OCI-LY1 (cell line): ENCODE measurements at regions not wholly inside any gene's neighbourhood (a gene's known extent, or its start where the extent isn't known, plus 50 kb on each side); places are given as distances from the start of the nearest gene placed in this dataset.

Experiments
- EZH2 ChIP-seq: fragments of 200-600 bp; sonication (generic), shearing (Covaris generic); IDR thresholded peaks from 2 replicates; pipeline ENCODE4 v1.8.0; 2017; ENCODE audit warnings: borderline replicate concordance, mixed run types, mild to moderate bottlenecking, antibody characterized with exemption, low read length, moderate library complexity, mixed read lengths
- TF ChIP-seq, protein P1 (sequence below): fragments of 200-600 bp; sonication (generic), shearing (Covaris generic); IDR thresholded peaks from 2 replicates; pipeline ENCODE4 v1.5.1; 2017; ENCODE audit warnings: mild to moderate bottlenecking, antibody characterized with exemption, low read length, moderate library complexity, mixed read lengths

DNA sequence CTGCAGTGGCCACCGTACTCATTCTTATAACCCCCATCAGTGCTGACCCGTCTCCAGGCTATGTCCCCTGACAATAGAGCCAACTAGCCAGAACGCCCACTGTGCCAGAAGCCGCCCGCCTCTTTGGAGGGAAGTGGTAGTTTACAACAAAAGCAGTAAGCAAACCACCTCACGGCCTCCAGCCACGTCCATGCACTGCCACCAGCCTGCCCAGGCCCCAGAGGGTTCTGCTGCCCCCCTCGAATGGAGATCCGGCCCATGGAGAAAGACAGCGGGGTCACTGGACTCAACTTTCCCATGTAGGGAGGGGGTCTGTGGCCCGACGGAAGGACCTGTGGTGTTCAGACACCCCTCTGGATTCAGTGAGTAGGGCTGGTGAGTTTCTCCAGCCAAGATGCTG lies 340.3 kb downstream of the CTTN start:
- TF ChIP-seq, protein P1, sequence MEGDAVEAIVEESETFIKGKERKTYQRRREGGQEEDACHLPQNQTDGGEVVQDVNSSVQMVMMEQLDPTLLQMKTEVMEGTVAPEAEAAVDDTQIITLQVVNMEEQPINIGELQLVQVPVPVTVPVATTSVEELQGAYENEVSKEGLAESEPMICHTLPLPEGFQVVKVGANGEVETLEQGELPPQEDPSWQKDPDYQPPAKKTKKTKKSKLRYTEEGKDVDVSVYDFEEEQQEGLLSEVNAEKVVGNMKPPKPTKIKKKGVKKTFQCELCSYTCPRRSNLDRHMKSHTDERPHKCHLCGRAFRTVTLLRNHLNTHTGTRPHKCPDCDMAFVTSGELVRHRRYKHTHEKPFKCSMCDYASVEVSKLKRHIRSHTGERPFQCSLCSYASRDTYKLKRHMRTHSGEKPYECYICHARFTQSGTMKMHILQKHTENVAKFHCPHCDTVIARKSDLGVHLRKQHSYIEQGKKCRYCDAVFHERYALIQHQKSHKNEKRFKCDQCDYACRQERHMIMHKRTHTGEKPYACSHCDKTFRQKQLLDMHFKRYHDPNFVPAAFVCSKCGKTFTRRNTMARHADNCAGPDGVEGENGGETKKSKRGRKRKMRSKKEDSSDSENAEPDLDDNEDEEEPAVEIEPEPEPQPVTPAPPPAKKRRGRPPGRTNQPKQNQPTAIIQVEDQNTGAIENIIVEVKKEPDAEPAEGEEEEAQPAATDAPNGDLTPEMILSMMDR, result no peak
- TF ChIP-seq EZH2, result no peak
